ENCODE measurements at regions not wholly inside any gene's neighbourhood (a gene's known extent, or its start where the extent isn't known, plus 50 kb on each side); places are given as distances from the start of the nearest gene placed in this dataset.

- Histone ChIP-seq H3K36me3 (replicated peaks; ENCODE audit: insufficient read depth, low read length) (no peaks in the 10 kb centered on the region), H3K4me1 (ENCODE audit: low read length) (no peaks in the 10 kb centered on the region), H2AFZ (ENCODE audit: low read length) (no peak overlapping the region), H3K79me2 (ENCODE audit: low read length) (no peaks in the 10 kb centered on the region), H3K9me2 (replicated peaks; ENCODE audit: insufficient read depth, low read length) (no peaks in the 10 kb centered on the region), H4K20me1 (ENCODE audit: insufficient read depth, low read length) (no peaks in the 10 kb centered on the region), H3K4me2 (ENCODE audit: low read depth, low read length) (no peak overlapping the region), H3K4me3 (ENCODE audit: low read length) (no peak overlapping the region), H3K9ac (ENCODE audit: low read length) (no peak overlapping the region), H3K9me3 (replicated peaks; ENCODE audit: insufficient read depth, low read length) (no peaks in the 10 kb centered on the region), H3K27ac (ENCODE audit: low read length) (no peak overlapping the region), H3F3A (ENCODE audit: insufficient read depth, low read length) (no peaks in the 10 kb centered on the region), H3K27me3 (replicated peaks; ENCODE audit: insufficient read depth, low read length) (no peaks in the 10 kb centered on the region)
- DNase-seq: no peak
- no peak for TF ChIP-seq EZH2 (optimal IDR thresholded peaks at IDR 0.05; ENCODE audit: low read depth, low read length)
- TF ChIP-seq CTCF (IDR thresholded peaks at IDR 0.05; ENCODE audit: low read length): no peak
- no peak for TF ChIP-seq EZH2phosphoT487 (IDR thresholded peaks at IDR 0.05; ENCODE audit: low read length)
These were observed 125.0 kb upstream of the THSD7A start for GRCh38 chr7:11956991-11957390.

- TF ChIP-seq CTCF (IDR thresholded peaks at IDR 0.05; ENCODE audit: low read length): no peak
- TF ChIP-seq EZH2phosphoT487 (IDR thresholded peaks at IDR 0.05; ENCODE audit: low read length): no peak
- no peak for TF ChIP-seq EZH2 (optimal IDR thresholded peaks at IDR 0.05; ENCODE audit: low read depth, low read length)
These were observed 126.0 kb upstream of the THSD7A start for GRCh38 chr7:11957956-11958355.

GRCh38 chr7:11959121-11959520 is 127.1 kb upstream of the THSD7A start:
- Histone ChIP-seq H3K9ac (ENCODE audit: low read length) (no peak overlapping the region), H3K36me3 (replicated peaks; ENCODE audit: insufficient read depth, low read length) (no peaks in the 10 kb centered on the region), H3K9me2 (replicated peaks; ENCODE audit: insufficient read depth, low read length) (no peaks in the 10 kb centered on the region), H3F3A (ENCODE audit: insufficient read depth, low read length) (no peaks in the 10 kb centered on the region), H3K79me2 (ENCODE audit: low read length) (no peaks in the 10 kb centered on the region), H3K27me3 (replicated peaks; ENCODE audit: insufficient read depth, low read length) (no peaks in the 10 kb centered on the region), H3K4me1 (ENCODE audit: low read length) (no peaks in the 10 kb centered on the region), H3K4me3 (ENCODE audit: low read length) (no peak overlapping the region), H3K4me2 (ENCODE audit: low read depth, low read length) (no peak overlapping the region), H2AFZ (ENCODE audit: low read length) (no peak overlapping the region), H3K27ac (ENCODE audit: low read length) (no peak overlapping the region), H4K20me1 (ENCODE audit: insufficient read depth, low read length) (no peaks in the 10 kb centered on the region), H3K9me3 (replicated peaks; ENCODE audit: insufficient read depth, low read length) (no peaks in the 10 kb centered on the region)
- no peak for DNase-seq
- TF ChIP-seq EZH2 (optimal IDR thresholded peaks at IDR 0.05; ENCODE audit: low read depth, low read length) (no peak), EZH2phosphoT487 (IDR thresholded peaks at IDR 0.05; ENCODE audit: low read length) (no peak), CTCF (IDR thresholded peaks at IDR 0.05; ENCODE audit: low read length) (no peak)

More at GRCh38 chr7:11957956-11958355, 126.0 kb upstream of the THSD7A start:
- Histone ChIP-seq H3K36me3 (replicated peaks; ENCODE audit: insufficient read depth, low read length) (no peaks in the 10 kb centered on the region), H3K4me2 (ENCODE audit: low read depth, low read length) (no peak overlapping the region), H3K27me3 (replicated peaks; ENCODE audit: insufficient read depth, low read length) (no peaks in the 10 kb centered on the region), H3K9me3 (replicated peaks; ENCODE audit: insufficient read depth, low read length) (no peaks in the 10 kb centered on the region), H2AFZ (ENCODE audit: low read length) (no peak overlapping the region), H3K27ac (ENCODE audit: low read length) (no peak overlapping the region), H3K79me2 (ENCODE audit: low read length) (no peaks in the 10 kb centered on the region), H3K4me1 (ENCODE audit: low read length) (no peaks in the 10 kb centered on the region), H3K9me2 (replicated peaks; ENCODE audit: insufficient read depth, low read length) (no peaks in the 10 kb centered on the region), H4K20me1 (ENCODE audit: insufficient read depth, low read length) (no peaks in the 10 kb centered on the region), H3K4me3 (ENCODE audit: low read length) (no peak overlapping the region), H3F3A (ENCODE audit: insufficient read depth, low read length) (no peaks in the 10 kb centered on the region), H3K9ac (ENCODE audit: low read length) (no peak overlapping the region)
- no peak for DNase-seq

All from MM.1S (cell line).